ENCODE measurements at regions not wholly inside any gene's neighbourhood (a gene's known extent, or its start where the extent isn't known, plus 50 kb on each side); places are given as distances from the start of the nearest gene placed in this dataset.

GRCh38 chr4:96326846-96327245, 487.0 kb downstream of the PDHA2 start:
- Histone ChIP-seq H2BK5ac (ENCODE audit: low read depth, low read length, poor library complexity, severe bottlenecking) (no peak overlapping the region), H4K91ac (ENCODE audit: insufficient read depth, low read depth, low read length) (no peak overlapping the region), H3K4me3 (ENCODE audit: insufficient read depth, low read depth, low read length) (no peak overlapping the region), H3K27me3 (ENCODE audit: control insufficient read depth, insufficient read depth, low read length) (no peaks in the 10 kb centered on the region), H2AK5ac (ENCODE audit: low read depth, low read length) (no peak overlapping the region), H4K5ac (ENCODE audit: low read depth, low read length) (no peak overlapping the region), H2BK120ac (ENCODE audit: low read depth, low read length) (no peak overlapping the region), H3K79me1 (ENCODE audit: low read depth in 1 of 2, low read length in 2 of 2) (no peaks in the 10 kb centered on the region), H3K4me1 (ENCODE audit: control insufficient read depth, insufficient read depth, low read length) (no peaks in the 10 kb centered on the region), H3K4me2 (ENCODE audit: low read depth, low read length) (no peak overlapping the region), H3K18ac (ENCODE audit: low read depth, low read length) (no peak overlapping the region), H4K20me1 (ENCODE audit: insufficient read depth, low read length) (no peaks in the 10 kb centered on the region), H3K4ac (ENCODE audit: low read depth, low read length) (no peak overlapping the region), H2AFZ (replicated peaks; ENCODE audit: low read length, poor library complexity) (no peak overlapping the region), H3K27ac (ENCODE audit: insufficient read depth, low read length) (no peak overlapping the region), H3K23ac (ENCODE audit: low read depth, low read length) (no peak overlapping the region), H2AK9ac (replicated peaks; ENCODE audit: low read depth, low read length, poor library complexity) (no peak overlapping the region), H3K36me3 (ENCODE audit: control insufficient read depth, insufficient read depth, low read length) (no peaks in the 10 kb centered on the region), H2BK20ac (ENCODE audit: low read depth, low read length) (no peak overlapping the region), H3K9ac (ENCODE audit: low read depth, low read length) (no peak overlapping the region), H3K9me1 (ENCODE audit: insufficient read depth, low read length) (no peaks in the 10 kb centered on the region), H3K14ac (replicated peaks; ENCODE audit: low read depth, low read length) (no peak overlapping the region), H3K56ac (ENCODE audit: extremely low read depth, insufficient read depth, low read length) (no peak overlapping the region), H4K8ac (ENCODE audit: low read depth in 2 of 2, low read length in 2 of 2) (no peak overlapping the region), H3K9me3 (ENCODE audit: control insufficient read depth, insufficient read depth, low read length) (0 out of 2 replicates have a peak, but pooled peaks cover 3% of the 10 kb centered on the region), H2BK15ac (ENCODE audit: low read depth, low read length) (no peak overlapping the region)
- DNase-seq (no peak), ATAC-seq (ENCODE audit: low read depth) (no peak)
- TF ChIP-seq NFE2L2 (IDR thresholded peaks at IDR 0.05; ENCODE audit: low read depth, low read length) (no peak), MAFK (IDR thresholded peaks at IDR 0.05; ENCODE audit: low read depth, low read length) (no peak), RFX5 (IDR thresholded peaks at IDR 0.05; ENCODE audit: low read depth, low read length) (no peak), MXI1 (IDR thresholded peaks at IDR 0.05; ENCODE audit: borderline replicate concordance, low read depth, low read length) (no peak), ELK1 (IDR thresholded peaks at IDR 0.05; ENCODE audit: borderline replicate concordance, low read depth, low read length) (no peak), MAZ (IDR thresholded peaks at IDR 0.05; ENCODE audit: borderline replicate concordance, low read depth, low read length) (no peak), CEBPB (IDR thresholded peaks at IDR 0.05; ENCODE audit: low read depth, low read length) (no peak), SMC3 (IDR thresholded peaks at IDR 0.05; ENCODE audit: low read depth, low read length) (no peak)
- CTCF ChIA-PET: no interaction called here
- POLR2A ChIA-PET (ENCODE audit: unreplicated experiment): no interaction called here
- no CpG with 5 or more reads among the region's 1 CpG for WGBS, 2 experiments (ENCODE audit: extremely low coverage in 2 of 2, insufficient read length in 1 of 2)
- BruUV-seq (replicated peaks): no TSS peak
- intact Hi-C loops (cut with micrococcal nuclease) (no loop called here), dilution Hi-C loops (cut with HindIII; ENCODE audit: low sequenced_read_pairs, unreplicated experiment) (no loop called here), in situ Hi-C loops (cut with MboI; ENCODE audit: low sequenced_read_pairs) (no loop called here)
